ENCODE measurements at regions not wholly inside any gene's neighbourhood (a gene's known extent, or its start where the extent isn't known, plus 50 kb on each side); places are given as distances from the start of the nearest gene placed in this dataset.

- no peak for DNase-seq (ENCODE audit: low spot score)
Measured at GRCh38 chr18:33817096-33817495, 239.1 kb downstream of the ASXL3 start.

- DNase-seq (ENCODE audit: low spot score): no peak
Measured at GRCh38 chr18:33814546-33814945, 236.5 kb downstream of the ASXL3 start.

- no peak for DNase-seq (ENCODE audit: low spot score)
Measured at GRCh38 chr18:33812186-33812585, 234.2 kb downstream of the ASXL3 start.

GRCh38 chr18:33805592-33805991 lies 227.6 kb downstream of the ASXL3 start:
- no peak for DNase-seq (ENCODE audit: low spot score)

GRCh38 chr18:33804258-33804657 lies 226.2 kb downstream of the ASXL3 start:
- no peak for DNase-seq (ENCODE audit: low spot score)

GRCh38 chr18:33803636-33804035 lies 225.6 kb downstream of the ASXL3 start:
- DNase-seq (ENCODE audit: low spot score): no peak

GRCh38 chr18:33802955-33803354 lies 224.9 kb downstream of the ASXL3 start:
- DNase-seq (ENCODE audit: low spot score): no peak

All from HuH-7.5 (cell line).